Activated naive CD4-positive, alpha-beta T cell treated with anti-CD3 and anti-CD28 coated beads, Interleukin-2, amount 50 U/mL, for 72 hours (primary cell): ENCODE measurements at regions not wholly inside any gene's neighbourhood (a gene's known extent, or its start where the extent isn't known, plus 50 kb on each side); places are given as distances from the start of the nearest gene placed in this dataset.

Experiments used
- ATAC-seq, 2 donors: fragments of 150-1000 bp; cut with Tn5 transposase; 2 replicates each; pipeline ENCODE4 v1.10.0; 2021; ENCODE audit warnings: mild to moderate bottlenecking in 2 of 2, moderate library complexity in 2 of 2
- DNase-seq, 2 donors: peaks; one replicate each; pipeline ENCODE4 v3.0.0; 2021 to 2022; ENCODE audit warnings: low spot score in 2 of 2
- H3K27ac Mint-ChIP-seq, 2 donors: one replicate each; pipeline ENCODE4 v1.8.0; 2022; ENCODE audit warnings: mild to moderate bottlenecking in 2 of 2, mixed read lengths in 2 of 2
- H3K36me3 Mint-ChIP-seq, 2 donors: one replicate each; pipeline ENCODE4 v1.8.0; 2022; ENCODE audit warnings: mixed read lengths in 2 of 2
- H3K9me3 Mint-ChIP-seq, 2 donors: one replicate each; pipeline ENCODE4 v1.8.0; 2022; ENCODE audit warnings: mixed read lengths in 2 of 2

- no peaks in the 10 kb centered on the region for H3K36me3 Mint-ChIP-seq
- no peak for ATAC-seq
- no peak overlapping the region for H3K27ac Mint-ChIP-seq
- no peaks in the 10 kb centered on the region for H3K9me3 Mint-ChIP-seq
- DNase-seq = no peak
Measured at GRCh38 chr3:127033171-127033570, 50.3 kb downstream of the PLXNA1 start.

GRCh38 chr3:127033786-127034185 is 50.9 kb downstream of the PLXNA1 start:
- H3K36me3 Mint-ChIP-seq = no peaks in the 10 kb centered on the region
- no peak overlapping the region for H3K27ac Mint-ChIP-seq
- DNase-seq = no peak
- no peaks in the 10 kb centered on the region for H3K9me3 Mint-ChIP-seq
- ATAC-seq = no peak

- ATAC-seq (no peak), DNase-seq (no peak)
- H3K27ac Mint-ChIP-seq = no peak overlapping the region
- H3K36me3 Mint-ChIP-seq = no peaks in the 10 kb centered on the region
- H3K9me3 Mint-ChIP-seq = no peaks in the 10 kb centered on the region
Measured at GRCh38 chr3:127034195-127034989, 51.5 kb downstream of the PLXNA1 start.

GRCh38 chr3:127034990-127035652 is 52.2 kb downstream of the PLXNA1 start:
- no peak for ATAC-seq
- Mint-ChIP-seq H3K9me3 (no peaks in the 10 kb centered on the region), H3K27ac (peak overlapping the region in 1 of 2 donors; percentile 14), H3K36me3 (no peaks in the 10 kb centered on the region)
- no peak for DNase-seq

GRCh38 chr3:127035677-127036076 is 52.8 kb downstream of the PLXNA1 start:
- no peak for DNase-seq
- no peaks in the 10 kb centered on the region for H3K36me3 Mint-ChIP-seq

GRCh38 chr3:127036209-127037020 is 53.5 kb downstream of the PLXNA1 start:
- DNase-seq (no peak), ATAC-seq (no peak)
- Mint-ChIP-seq H3K36me3 (no peaks in the 10 kb centered on the region), H3K27ac (no peak overlapping the region), H3K9me3 (no peaks in the 10 kb centered on the region)

More at GRCh38 chr3:127035677-127036076, 52.8 kb downstream of the PLXNA1 start:
- H3K27ac Mint-ChIP-seq = peak overlapping the region in 1 of 2 donors; percentile 14
- no peaks in the 10 kb centered on the region for H3K9me3 Mint-ChIP-seq
- ATAC-seq = no peak

GRCh38 chr3:127037021-127037400 is 54.1 kb downstream of the PLXNA1 start:
- H3K36me3 Mint-ChIP-seq = no peaks in the 10 kb centered on the region
- no peak overlapping the region for H3K27ac Mint-ChIP-seq
- DNase-seq (no peak), ATAC-seq (no peak)
- no peaks in the 10 kb centered on the region for H3K9me3 Mint-ChIP-seq

- ATAC-seq (no peak), DNase-seq (no peak)
- H3K27ac Mint-ChIP-seq = no peak overlapping the region
- H3K9me3 Mint-ChIP-seq = no peaks in the 10 kb centered on the region
- H3K36me3 Mint-ChIP-seq = no peaks in the 10 kb centered on the region
Measured at GRCh38 chr3:127037418-127037841, 54.5 kb downstream of the PLXNA1 start.

GRCh38 chr3:127037971-127038446 is 55.1 kb downstream of the PLXNA1 start:
- Mint-ChIP-seq H3K27ac (no peak overlapping the region), H3K36me3 (no peaks in the 10 kb centered on the region), H3K9me3 (no peaks in the 10 kb centered on the region)
- no peak for DNase-seq
- no peak for ATAC-seq

GRCh38 chr3:127038466-127038865 is 55.6 kb downstream of the PLXNA1 start:
- Mint-ChIP-seq H3K27ac (no peak overlapping the region), H3K36me3 (no peaks in the 10 kb centered on the region), H3K9me3 (no peaks in the 10 kb centered on the region)
- ATAC-seq (no peak), DNase-seq (no peak)

- DNase-seq (no peak), ATAC-seq (no peak)
- no peaks in the 10 kb centered on the region for H3K36me3 Mint-ChIP-seq
- peak overlapping the region in 1 of 2 donors; percentile 77 for H3K27ac Mint-ChIP-seq
- H3K9me3 Mint-ChIP-seq = no peaks in the 10 kb centered on the region
Measured at GRCh38 chr3:127038923-127039581, 56.1 kb downstream of the PLXNA1 start.

- Mint-ChIP-seq H3K9me3 (no peaks in the 10 kb centered on the region), H3K27ac (no peak overlapping the region), H3K36me3 (no peaks in the 10 kb centered on the region)
- DNase-seq (no peak), ATAC-seq (no peak)
Measured at GRCh38 chr3:127039719-127040118, 56.8 kb downstream of the PLXNA1 start.

- Mint-ChIP-seq H3K27ac (no peak overlapping the region), H3K9me3 (no peaks in the 10 kb centered on the region), H3K36me3 (no peaks in the 10 kb centered on the region)
- ATAC-seq (no peak), DNase-seq (no peak)
Measured at GRCh38 chr3:127040216-127040615, 57.3 kb downstream of the PLXNA1 start.

- DNase-seq (no peak), ATAC-seq (no peak)
- H3K27ac Mint-ChIP-seq = no peak overlapping the region
- H3K36me3 Mint-ChIP-seq = no peaks in the 10 kb centered on the region
- no peaks in the 10 kb centered on the region for H3K9me3 Mint-ChIP-seq
Measured at GRCh38 chr3:127041264-127041820, 58.4 kb downstream of the PLXNA1 start.

- no peak for DNase-seq
- ATAC-seq = no peak
- Mint-ChIP-seq H3K36me3 (no peaks in the 10 kb centered on the region), H3K9me3 (no peaks in the 10 kb centered on the region), H3K27ac (no peak overlapping the region)
Measured at GRCh38 chr3:127041933-127042332, 59.0 kb downstream of the PLXNA1 start.

GRCh38 chr3:127042634-127043033 is 59.7 kb downstream of the PLXNA1 start:
- no peak overlapping the region for H3K27ac Mint-ChIP-seq
- H3K36me3 Mint-ChIP-seq = no peaks in the 10 kb centered on the region

More at GRCh38 chr3:127042634-127043033, 59.7 kb downstream of the PLXNA1 start:
- no peak for DNase-seq
- no peak for ATAC-seq
- no peaks in the 10 kb centered on the region for H3K9me3 Mint-ChIP-seq
